Astrocyte (in vitro differentiated cells and primary cell): ENCODE measurements at regions not wholly inside any gene's neighbourhood (a gene's known extent, or its start where the extent isn't known, plus 50 kb on each side); places are given as distances from the start of the nearest gene placed in this dataset.
A peak's percentile ranks its signal among the peaks of the same experiment; 100 is the strongest.

Experiments
- DNase-seq: peaks from one replicate; pipeline ENCODE4 v3.0.0-alpha.2; 2010; ENCODE audit warnings: low read depth
- FAIRE-seq: peaks from 2 replicates; lab custom pipeline; 2011; peaks lifted over from hg19 to GRCh38; lab: Jason Lieb, UNC
- H2AFZ ChIP-seq: 2 replicates; pipeline ENCODE4 v1.6.0; 2012; ENCODE audit warnings: low read depth, low read length, inconsistent platforms
- H3K27ac ChIP-seq: 2 replicates; pipeline ENCODE4 v1.5.1; 2011; ENCODE audit warnings: low read depth, low read length, inconsistent platforms
- H3K27me3 ChIP-seq: 2 replicates; pipeline ENCODE4 v1.6.0; 2011; ENCODE audit warnings: low read length, inconsistent platforms; ENCODE audit not compliant: insufficient read depth
- H3K36me3 ChIP-seq: 2 replicates; pipeline ENCODE4 v1.5.1; 2011; ENCODE audit warnings: low read length, inconsistent platforms; ENCODE audit not compliant: insufficient read depth
- H3K4me1 ChIP-seq: 2 replicates; pipeline ENCODE4 v1.5.1; 2011; ENCODE audit warnings: low read length, inconsistent platforms; ENCODE audit not compliant: insufficient read depth
- H3K4me2 ChIP-seq: 2 replicates; pipeline ENCODE4 v1.6.0; 2012; ENCODE audit warnings: low read length, inconsistent platforms
- H3K4me3 ChIP-seq: 2 replicates; pipeline ENCODE4 v1.5.1; 2011; ENCODE audit warnings: low read depth, mild to moderate bottlenecking, low read length, inconsistent platforms; ENCODE audit not compliant: insufficient read depth
- H3K79me2 ChIP-seq: 2 replicates; pipeline ENCODE4 v1.6.0; 2012; ENCODE audit warnings: mild to moderate bottlenecking, low read length, inconsistent platforms; ENCODE audit not compliant: insufficient read depth
- H3K9ac ChIP-seq: 2 replicates; pipeline ENCODE4 v1.6.0; 2012; ENCODE audit warnings: mild to moderate bottlenecking, low read length, inconsistent platforms
- H3K9me3 ChIP-seq: 2 replicates; pipeline ENCODE4 v1.5.1; 2012; ENCODE audit warnings: low read depth, mild to moderate bottlenecking, low read length, inconsistent platforms; ENCODE audit not compliant: insufficient read depth
- H4K20me1 ChIP-seq: 2 replicates; pipeline ENCODE4 v1.6.0; 2012; ENCODE audit warnings: low read length, inconsistent platforms; ENCODE audit not compliant: insufficient read depth
- H3K27ac Mint-ChIP-seq: one replicate; pipeline ENCODE4 v1.8.0; 2021; ENCODE audit warnings: mild to moderate bottlenecking, mixed read lengths; ENCODE audit not compliant: unreplicated experiment
- H3K27me3 Mint-ChIP-seq: one replicate; pipeline ENCODE4 v1.8.0; 2021; ENCODE audit warnings: low read depth, mixed read lengths; ENCODE audit not compliant: unreplicated experiment
- H3K36me3 Mint-ChIP-seq: one replicate; pipeline ENCODE4 v1.8.0; 2021; ENCODE audit warnings: low read depth, mixed read lengths; ENCODE audit not compliant: unreplicated experiment
- H3K4me1 Mint-ChIP-seq: one replicate; pipeline ENCODE4 v1.8.0; 2021; ENCODE audit warnings: low read depth, mixed read lengths; ENCODE audit not compliant: unreplicated experiment
- H3K4me3 Mint-ChIP-seq: one replicate; pipeline ENCODE4 v1.8.0; 2021; ENCODE audit warnings: mild to moderate bottlenecking, moderate library complexity, mixed read lengths; ENCODE audit not compliant: unreplicated experiment
- H3K9me3 Mint-ChIP-seq: one replicate; pipeline ENCODE4 v1.8.0; 2021; ENCODE audit warnings: mild to moderate bottlenecking, mixed read lengths; ENCODE audit not compliant: unreplicated experiment
- CTCF ChIP-seq: IDR thresholded peaks from 2 replicates; pipeline ENCODE4 v1.5.1; 2011; ENCODE audit warnings: low read depth, mild to moderate bottlenecking, inconsistent platforms, low read length, moderate library complexity; ENCODE audit not compliant: insufficient read depth
- EZH2 ChIP-seq: IDR thresholded peaks from 2 replicates; pipeline ENCODE4 v1.6.1; 2012; ENCODE audit warnings: mild to moderate bottlenecking, low read length, inconsistent platforms; ENCODE audit not compliant: insufficient read depth

DNA sequence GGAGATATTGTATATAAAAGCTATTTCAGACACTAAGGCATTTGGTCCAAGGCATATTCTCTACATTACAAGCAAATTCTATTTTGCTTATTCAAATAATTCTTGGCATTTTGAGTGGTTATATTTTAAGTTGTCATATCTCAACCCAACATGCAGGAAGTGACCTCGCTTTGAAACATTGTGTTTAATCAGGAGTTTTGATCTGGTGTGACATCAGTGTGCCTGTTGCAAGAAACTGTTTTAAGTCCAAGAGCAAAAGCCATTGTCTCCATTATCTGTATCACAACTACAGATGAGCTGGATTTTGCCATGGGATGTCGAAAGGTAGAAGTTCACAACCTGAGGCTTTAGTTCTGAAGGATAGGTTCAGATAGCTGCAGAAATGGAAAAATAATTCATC lies 509.9 kb upstream of the ID4 start:
- Histone ChIP-seq H4K20me1 (no peaks in the 10 kb centered on the region), H3K4me3 (no peak overlapping the region), H3K9ac (no peak overlapping the region), H3K27me3 (no peaks in the 10 kb centered on the region), H3K9me3 (no peaks in the 10 kb centered on the region), H3K79me2 (no peaks in the 10 kb centered on the region), H3K27ac (no peak overlapping the region), H2AFZ (peak overlapping the region; percentile 32), H3K4me1 (peaks cover 8% of the 10 kb centered on the region), H3K36me3 (no peaks in the 10 kb centered on the region), H3K4me2 (no peak overlapping the region)
- DNase-seq = peak; percentile 57
- TF ChIP-seq CTCF (no peak), EZH2 (no peak)
- no peak overlapping the region for H3K27ac Mint-ChIP-seq
- no peaks in the 10 kb centered on the region for H3K27me3 Mint-ChIP-seq
- H3K4me1 Mint-ChIP-seq = peaks cover 4% of the 10 kb centered on the region
- FAIRE-seq = no peak
- no peaks in the 10 kb centered on the region for H3K9me3 Mint-ChIP-seq
- H3K36me3 Mint-ChIP-seq = no peaks in the 10 kb centered on the region
- no peak overlapping the region for H3K4me3 Mint-ChIP-seq

DNA sequence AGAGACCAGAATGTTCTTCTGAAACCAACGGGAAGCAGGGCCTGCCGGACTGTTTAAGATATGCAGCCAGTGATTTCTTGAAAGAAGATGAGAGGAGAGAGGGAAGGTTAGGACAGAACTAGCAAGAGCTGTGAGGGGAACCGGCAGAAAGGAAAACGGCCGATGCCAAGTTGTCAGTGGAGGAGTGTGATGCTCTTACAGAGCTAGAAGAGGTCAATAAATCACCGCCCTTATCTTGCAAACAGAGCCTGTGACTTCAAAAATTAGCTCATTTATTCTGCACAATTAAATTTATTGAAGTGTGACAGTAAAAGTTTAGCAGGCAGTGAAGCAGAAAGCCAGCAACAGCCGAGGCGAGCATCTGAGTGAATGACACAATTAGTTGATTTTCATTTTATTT lies 509.5 kb upstream of the ID4 start:
- H3K9ac ChIP-seq = no peak overlapping the region
- no peak overlapping the region for H3K4me3 Mint-ChIP-seq

More for the DNA sequence above, 509.5 kb upstream of the ID4 start:
- Mint-ChIP-seq H3K36me3 (no peaks in the 10 kb centered on the region), H3K27me3 (no peaks in the 10 kb centered on the region), H3K27ac (no peak overlapping the region), H3K4me1 (peaks cover 4% of the 10 kb centered on the region), H3K9me3 (no peaks in the 10 kb centered on the region)
- no peak for FAIRE-seq
- H3K27ac ChIP-seq = no peak overlapping the region
- DNase-seq = no peak
- H3K4me2 ChIP-seq = no peak overlapping the region
- no peaks in the 10 kb centered on the region for H3K27me3 ChIP-seq
- peaks cover 8% of the 10 kb centered on the region for H3K4me1 ChIP-seq
- H2AFZ ChIP-seq = peak overlapping the region; percentile 32
- H3K4me3 ChIP-seq = no peak overlapping the region
- H3K9me3 ChIP-seq = no peaks in the 10 kb centered on the region
- no peaks in the 10 kb centered on the region for H4K20me1 ChIP-seq
- no peaks in the 10 kb centered on the region for H3K79me2 ChIP-seq
- TF ChIP-seq EZH2 (no peak), CTCF (no peak)
- H3K36me3 ChIP-seq = no peaks in the 10 kb centered on the region
